Stimulated activated CD4-positive, alpha-beta T cell treated with anti-CD3 and anti-CD28 coated beads, Interleukin-4, amount 100 ng/mL, for 4 hours (primary cell): ENCODE measurements at regions not wholly inside any gene's neighbourhood (a gene's known extent, or its start where the extent isn't known, plus 50 kb on each side); places are given as distances from the start of the nearest gene placed in this dataset.

Source experiments
- DNase-seq, 2 experiments: peaks; one replicate each; pipeline ENCODE4 v3.0.0-alpha.2; 2020

- no peak for DNase-seq
Observed at GRCh38 chr6:47114460-47114859, 72.3 kb upstream of the ADGRF1 start.

- DNase-seq = no peak
Observed at GRCh38 chr6:47112317-47112716, 70.2 kb upstream of the ADGRF1 start.

- DNase-seq = no peak
Observed at GRCh38 chr6:47111685-47112084, 69.6 kb upstream of the ADGRF1 start.

GRCh38 chr6:47109281-47109680 is 67.1 kb upstream of the ADGRF1 start:
- no peak for DNase-seq

GRCh38 chr6:47106721-47107197 is 64.6 kb upstream of the ADGRF1 start:
- DNase-seq = no peak

GRCh38 chr6:47106216-47106615 is 64.1 kb upstream of the ADGRF1 start:
- no peak for DNase-seq

GRCh38 chr6:47105469-47106178 is 63.5 kb upstream of the ADGRF1 start:
- DNase-seq = no peak

GRCh38 chr6:47103931-47104330 is 61.8 kb upstream of the ADGRF1 start:
- no peak for DNase-seq

GRCh38 chr6:47102331-47102730 is 60.2 kb upstream of the ADGRF1 start:
- no peak for DNase-seq

GRCh38 chr6:47098570-47098993 is 56.5 kb upstream of the ADGRF1 start:
- DNase-seq = no peak

GRCh38 chr6:47097092-47097945 is 55.2 kb upstream of the ADGRF1 start:
- peak in 1 of 2 experiments; percentile 1 for DNase-seq

- DNase-seq = no peak
Observed at GRCh38 chr6:47096211-47096895, 54.2 kb upstream of the ADGRF1 start.

GRCh38 chr6:47094241-47094925 is 52.3 kb upstream of the ADGRF1 start:
- no peak for DNase-seq

- no peak for DNase-seq
Observed at GRCh38 chr6:47093169-47093568, 51.0 kb upstream of the ADGRF1 start.

GRCh38 chr6:47091886-47092668 is 49.9 kb upstream of the ADGRF1 start:
- DNase-seq = no peak
